ENCODE measurements at regions not wholly inside any gene's neighbourhood (a gene's known extent, or its start where the extent isn't known, plus 50 kb on each side); places are given as distances from the start of the nearest gene placed in this dataset.

DNA sequence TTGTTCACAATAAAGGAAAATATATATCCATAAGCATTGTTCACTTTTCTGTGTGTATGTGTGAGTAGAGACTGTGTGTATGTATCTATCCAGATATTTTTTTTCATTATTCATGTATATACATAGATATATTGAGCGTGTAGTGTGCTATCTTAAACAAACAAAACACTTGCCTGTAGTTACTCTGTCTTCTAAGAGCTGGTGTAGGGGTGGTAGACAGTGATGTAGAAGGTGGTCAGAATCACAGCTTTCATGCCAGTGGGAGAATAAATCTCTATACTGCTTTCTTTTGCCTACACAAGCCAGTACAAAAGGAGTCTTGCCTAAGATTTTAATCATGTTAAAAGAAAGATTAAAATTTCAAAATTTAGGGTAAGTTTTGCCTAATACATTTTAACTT, 122.0 kb downstream of the UCHL5 start:
- no peak for TF ChIP-seq EP300 (conservative IDR thresholded peaks at IDR 0.05; ENCODE audit: poor library complexity, severe bottlenecking)
- TF ChIP-seq, protein P1, sequence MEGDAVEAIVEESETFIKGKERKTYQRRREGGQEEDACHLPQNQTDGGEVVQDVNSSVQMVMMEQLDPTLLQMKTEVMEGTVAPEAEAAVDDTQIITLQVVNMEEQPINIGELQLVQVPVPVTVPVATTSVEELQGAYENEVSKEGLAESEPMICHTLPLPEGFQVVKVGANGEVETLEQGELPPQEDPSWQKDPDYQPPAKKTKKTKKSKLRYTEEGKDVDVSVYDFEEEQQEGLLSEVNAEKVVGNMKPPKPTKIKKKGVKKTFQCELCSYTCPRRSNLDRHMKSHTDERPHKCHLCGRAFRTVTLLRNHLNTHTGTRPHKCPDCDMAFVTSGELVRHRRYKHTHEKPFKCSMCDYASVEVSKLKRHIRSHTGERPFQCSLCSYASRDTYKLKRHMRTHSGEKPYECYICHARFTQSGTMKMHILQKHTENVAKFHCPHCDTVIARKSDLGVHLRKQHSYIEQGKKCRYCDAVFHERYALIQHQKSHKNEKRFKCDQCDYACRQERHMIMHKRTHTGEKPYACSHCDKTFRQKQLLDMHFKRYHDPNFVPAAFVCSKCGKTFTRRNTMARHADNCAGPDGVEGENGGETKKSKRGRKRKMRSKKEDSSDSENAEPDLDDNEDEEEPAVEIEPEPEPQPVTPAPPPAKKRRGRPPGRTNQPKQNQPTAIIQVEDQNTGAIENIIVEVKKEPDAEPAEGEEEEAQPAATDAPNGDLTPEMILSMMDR (IDR thresholded peaks at IDR 0.05; ENCODE audit: poor library complexity, severe bottlenecking) = no peak
- no peak for TF ChIP-seq MXI1 (conservative IDR thresholded peaks at IDR 0.05; ENCODE audit: poor library complexity, severe bottlenecking)
- no peak for TF ChIP-seq EZH2 (IDR thresholded peaks at IDR 0.05; ENCODE audit: borderline replicate concordance, insufficient read depth, low read length, poor library complexity, severe bottlenecking)
- TF ChIP-seq, protein P2, sequence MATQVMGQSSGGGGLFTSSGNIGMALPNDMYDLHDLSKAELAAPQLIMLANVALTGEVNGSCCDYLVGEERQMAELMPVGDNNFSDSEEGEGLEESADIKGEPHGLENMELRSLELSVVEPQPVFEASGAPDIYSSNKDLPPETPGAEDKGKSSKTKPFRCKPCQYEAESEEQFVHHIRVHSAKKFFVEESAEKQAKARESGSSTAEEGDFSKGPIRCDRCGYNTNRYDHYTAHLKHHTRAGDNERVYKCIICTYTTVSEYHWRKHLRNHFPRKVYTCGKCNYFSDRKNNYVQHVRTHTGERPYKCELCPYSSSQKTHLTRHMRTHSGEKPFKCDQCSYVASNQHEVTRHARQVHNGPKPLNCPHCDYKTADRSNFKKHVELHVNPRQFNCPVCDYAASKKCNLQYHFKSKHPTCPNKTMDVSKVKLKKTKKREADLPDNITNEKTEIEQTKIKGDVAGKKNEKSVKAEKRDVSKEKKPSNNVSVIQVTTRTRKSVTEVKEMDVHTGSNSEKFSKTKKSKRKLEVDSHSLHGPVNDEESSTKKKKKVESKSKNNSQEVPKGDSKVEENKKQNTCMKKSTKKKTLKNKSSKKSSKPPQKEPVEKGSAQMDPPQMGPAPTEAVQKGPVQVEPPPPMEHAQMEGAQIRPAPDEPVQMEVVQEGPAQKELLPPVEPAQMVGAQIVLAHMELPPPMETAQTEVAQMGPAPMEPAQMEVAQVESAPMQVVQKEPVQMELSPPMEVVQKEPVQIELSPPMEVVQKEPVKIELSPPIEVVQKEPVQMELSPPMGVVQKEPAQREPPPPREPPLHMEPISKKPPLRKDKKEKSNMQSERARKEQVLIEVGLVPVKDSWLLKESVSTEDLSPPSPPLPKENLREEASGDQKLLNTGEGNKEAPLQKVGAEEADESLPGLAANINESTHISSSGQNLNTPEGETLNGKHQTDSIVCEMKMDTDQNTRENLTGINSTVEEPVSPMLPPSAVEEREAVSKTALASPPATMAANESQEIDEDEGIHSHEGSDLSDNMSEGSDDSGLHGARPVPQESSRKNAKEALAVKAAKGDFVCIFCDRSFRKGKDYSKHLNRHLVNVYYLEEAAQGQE (IDR thresholded peaks at IDR 0.05; ENCODE audit: borderline replicate concordance) = no peak
- no peak for TF ChIP-seq TAF1 (IDR thresholded peaks at IDR 0.05; ENCODE audit: low read depth)
- TF ChIP-seq RAD21 (conservative IDR thresholded peaks at IDR 0.05) = no peak
- TF ChIP-seq SMC3 (conservative IDR thresholded peaks at IDR 0.05; ENCODE audit: poor library complexity) = no peak
